PC-3 (cell line): ENCODE measurements at regions not wholly inside any gene's neighbourhood (a gene's known extent, or its start where the extent isn't known, plus 50 kb on each side); places are given as distances from the start of the nearest gene placed in this dataset.

Source experiments
- ATAC-seq: fragments of 200-7000 bp; cut with Tn5 transposase; 2 replicates; pipeline ENCODE4 v1.9.1; 2020; ENCODE audit warnings: mild to moderate bottlenecking, moderate library complexity
- BruUV-seq: library from RNA; stranded (reverse); fragments of 400-500 nt; replicated peaks from 2 replicates; lab custom pipeline; 2021; lab: Mats Ljungman, UMichigan
- CTCF ChIA-PET: fragments of 300-600 bp; sonication (Branson Sonifier 250); formaldehyde crosslinking; loops from one replicate; lab custom pipeline; 2022; ENCODE audit warnings: antibody characterized with exemption; lab: Charles Lee
- POLR2A ChIA-PET: fragments of 300-600 bp; sonication (Branson Sonifier 250); formaldehyde crosslinking; loops from one replicate; lab custom pipeline; 2022; ENCODE audit warnings: antibody characterized with exemption; ENCODE audit not compliant: unreplicated experiment; lab: Charles Lee
- DNase-seq: peaks from one replicate; pipeline ENCODE4 v3.0.0-alpha.2; 2015
- H2AFZ ChIP-seq: fragments of 300-600 bp; sonication (generic); 2 replicates; pipeline ENCODE4 v1.6.0; 2016; ENCODE audit warnings: antibody characterized with exemption, low read length
- H3F3A ChIP-seq: fragments of 300-600 bp; sonication (generic); one replicate; pipeline ENCODE4 v1.6.0; 2017; ENCODE audit warnings: antibody characterized with exemption, low read length, control low read depth, mild to moderate bottlenecking; ENCODE audit not compliant: unreplicated experiment
- H3K27ac ChIP-seq: fragments of 300-600 bp; sonication (generic); 2 replicates; pipeline ENCODE4 v1.5.1; 2016; ENCODE audit warnings: mild to moderate bottlenecking, low read length
- H3K27me3 ChIP-seq: fragments of 300-600 bp; sonication (generic); 2 replicates; pipeline ENCODE4 v1.6.1; 2016; ENCODE audit warnings: low read length, mixed read lengths
- H3K36me3 ChIP-seq: fragments of 300-600 bp; sonication (generic); 2 replicates; pipeline ENCODE4 v1.6.1; 2016; ENCODE audit warnings: low read depth, mixed run types, low read length, mixed read lengths
- H3K4me1 ChIP-seq: fragments of 300-600 bp; sonication (generic); 2 replicates; pipeline ENCODE4 v1.5.1; 2016; ENCODE audit warnings: low read length; ENCODE audit not compliant: insufficient read depth
- H3K4me2 ChIP-seq: fragments of 300-600 bp; sonication (generic); 2 replicates; pipeline ENCODE4 v1.6.0; 2016; ENCODE audit warnings: low read length
- H3K4me3 ChIP-seq: fragments of 300-600 bp; sonication (generic); 2 replicates; pipeline ENCODE4 v1.5.1; 2016; ENCODE audit warnings: mild to moderate bottlenecking, low read length, mixed read lengths
- H3K79me2 ChIP-seq: fragments of 300-600 bp; sonication (generic); 2 replicates; pipeline ENCODE4 v1.6.1; 2017; ENCODE audit warnings: low read length, mixed read lengths
- H3K9ac ChIP-seq: fragments of 300-600 bp; sonication (generic); 2 replicates; pipeline ENCODE4 v1.6.0; 2016; ENCODE audit warnings: mild to moderate bottlenecking, low read length
- H3K9me2 ChIP-seq: fragments of 300-600 bp; sonication (generic); replicated peaks from 2 replicates; pipeline ENCODE4 v1.6.1; 2016; ENCODE audit warnings: mixed run types, low read length, mixed read lengths
- H3K9me3 ChIP-seq: fragments of 300-600 bp; sonication (generic); 2 replicates; pipeline ENCODE4 v1.6.1; 2016; ENCODE audit warnings: low read length, mixed read lengths
- H4K20me1 ChIP-seq: fragments of 300-600 bp; sonication (generic); 2 replicates; pipeline ENCODE4 v1.6.1; 2016; ENCODE audit warnings: low read length, mixed read lengths
- EZH2 ChIP-seq: fragments of 300-600 bp; sonication (generic); IDR thresholded peaks from one replicate; pipeline ENCODE4 v1.6.1; 2017; ENCODE audit warnings: antibody characterized with exemption, mild to moderate bottlenecking, low read length; ENCODE audit not compliant: unreplicated experiment
- EZH2phosphoT487 ChIP-seq: fragments of 300-600 bp; sonication (generic); IDR thresholded peaks from 2 replicates; pipeline ENCODE4 v1.6.1; 2018; ENCODE audit warnings: mild to moderate bottlenecking, antibody characterized with exemption, low read length, borderline replicate concordance
- intact Hi-C: fragments of 100-400 bp; cut with micrococcal nuclease; formaldehyde crosslinking; loops from 2 replicates; pipeline ENCODE4 v1.9.0; 2023
- TF ChIP-seq, protein P1 (sequence below): fragments of 300-600 bp; sonication (generic); conservative IDR thresholded peaks from 2 replicates; pipeline ENCODE4 v1.5.1; 2017; ENCODE audit warnings: antibody characterized with exemption, low read depth, mild to moderate bottlenecking, low read length

DNA sequence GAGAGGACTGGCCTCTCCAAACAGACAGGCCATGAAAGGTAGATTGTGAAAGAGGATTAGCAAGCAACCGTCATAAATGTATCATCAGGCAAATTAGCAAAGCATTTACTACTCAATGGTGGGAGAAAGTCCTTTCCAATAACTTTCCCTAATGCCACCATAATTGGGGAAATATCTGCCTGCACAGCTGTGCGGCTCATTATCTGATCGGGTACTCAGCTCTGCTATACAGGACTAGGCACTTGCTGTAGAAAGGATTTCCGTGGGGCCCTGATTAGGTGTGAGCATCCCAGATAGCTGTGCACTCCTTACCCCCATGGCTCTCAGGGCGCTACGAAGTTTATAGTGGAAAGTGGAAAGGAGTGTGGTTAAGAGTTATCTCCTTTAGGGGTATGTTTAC, 309.7 kb upstream of the PLET1 start:
- TF ChIP-seq, protein P1, sequence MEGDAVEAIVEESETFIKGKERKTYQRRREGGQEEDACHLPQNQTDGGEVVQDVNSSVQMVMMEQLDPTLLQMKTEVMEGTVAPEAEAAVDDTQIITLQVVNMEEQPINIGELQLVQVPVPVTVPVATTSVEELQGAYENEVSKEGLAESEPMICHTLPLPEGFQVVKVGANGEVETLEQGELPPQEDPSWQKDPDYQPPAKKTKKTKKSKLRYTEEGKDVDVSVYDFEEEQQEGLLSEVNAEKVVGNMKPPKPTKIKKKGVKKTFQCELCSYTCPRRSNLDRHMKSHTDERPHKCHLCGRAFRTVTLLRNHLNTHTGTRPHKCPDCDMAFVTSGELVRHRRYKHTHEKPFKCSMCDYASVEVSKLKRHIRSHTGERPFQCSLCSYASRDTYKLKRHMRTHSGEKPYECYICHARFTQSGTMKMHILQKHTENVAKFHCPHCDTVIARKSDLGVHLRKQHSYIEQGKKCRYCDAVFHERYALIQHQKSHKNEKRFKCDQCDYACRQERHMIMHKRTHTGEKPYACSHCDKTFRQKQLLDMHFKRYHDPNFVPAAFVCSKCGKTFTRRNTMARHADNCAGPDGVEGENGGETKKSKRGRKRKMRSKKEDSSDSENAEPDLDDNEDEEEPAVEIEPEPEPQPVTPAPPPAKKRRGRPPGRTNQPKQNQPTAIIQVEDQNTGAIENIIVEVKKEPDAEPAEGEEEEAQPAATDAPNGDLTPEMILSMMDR, result no peak
- TF ChIP-seq EZH2, result no peak
- no peak for TF ChIP-seq EZH2phosphoT487
- intact Hi-C loops, result no loop called here
- Histone ChIP-seq H3K9me2 (no peaks in the 10 kb centered on the region), H4K20me1 (no peaks in the 10 kb centered on the region), H3K79me2 (no peaks in the 10 kb centered on the region), H3K27ac (no peak overlapping the region), H3K4me3 (no peak overlapping the region), H2AFZ (no peak overlapping the region), H3F3A (no peaks in the 10 kb centered on the region), H3K9ac (no peak overlapping the region), H3K27me3 (peaks cover 72% of the 10 kb centered on the region), H3K36me3 (no peaks in the 10 kb centered on the region), H3K4me2 (no peak overlapping the region), H3K4me1 (no peaks in the 10 kb centered on the region), H3K9me3 (no peaks in the 10 kb centered on the region)
- no TSS peak for BruUV-seq
- POLR2A ChIA-PET, result no interaction called here
- CTCF ChIA-PET, result no interaction called here
- DNase-seq (no peak), ATAC-seq (no peak)

DNA sequence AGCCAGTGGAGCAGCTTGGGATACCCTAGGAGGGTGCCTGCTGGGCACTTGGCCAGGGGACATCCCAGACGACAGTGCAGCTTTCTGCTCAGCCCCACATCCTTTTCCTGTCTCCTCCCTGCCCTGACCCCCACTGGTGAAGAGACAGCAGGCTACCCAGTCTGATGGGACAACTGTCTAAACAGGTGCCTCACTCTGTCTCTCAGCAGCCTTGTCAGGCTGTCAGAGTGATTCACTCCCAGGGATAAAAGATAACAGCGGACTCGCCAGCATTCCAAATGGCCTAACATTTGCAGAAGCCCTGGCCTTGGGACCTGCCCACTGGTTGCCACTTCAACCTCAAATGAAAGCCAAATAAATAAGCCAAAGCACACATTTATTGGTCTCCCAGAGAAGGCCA, 318.6 kb upstream of the PLET1 start:
- DNase-seq, result no peak
- no peaks in the 10 kb centered on the region for H3K4me1 ChIP-seq
- H3K9ac ChIP-seq, result no peak overlapping the region
- no peak for ATAC-seq
- no peaks in the 10 kb centered on the region for H4K20me1 ChIP-seq
- POLR2A ChIA-PET, result no interaction called here
- intact Hi-C loops, result no loop called here
- H3K36me3 ChIP-seq, result no peaks in the 10 kb centered on the region
- H3K27ac ChIP-seq, result no peak overlapping the region
- CTCF ChIA-PET, result no interaction called here
- H3K4me2 ChIP-seq, result no peak overlapping the region
- BruUV-seq, result no TSS peak
- H3K9me2 ChIP-seq, result no peaks in the 10 kb centered on the region
- H3F3A ChIP-seq, result no peaks in the 10 kb centered on the region
- no peak overlapping the region for H2AFZ ChIP-seq
- H3K4me3 ChIP-seq, result no peak overlapping the region
- peaks cover 43% of the 10 kb centered on the region for H3K27me3 ChIP-seq
- H3K79me2 ChIP-seq, result no peaks in the 10 kb centered on the region
- no peaks in the 10 kb centered on the region for H3K9me3 ChIP-seq
- TF ChIP-seq EZH2, result no peak
- TF ChIP-seq EZH2phosphoT487, result no peak
- TF ChIP-seq, protein P1, result no peak

DNA sequence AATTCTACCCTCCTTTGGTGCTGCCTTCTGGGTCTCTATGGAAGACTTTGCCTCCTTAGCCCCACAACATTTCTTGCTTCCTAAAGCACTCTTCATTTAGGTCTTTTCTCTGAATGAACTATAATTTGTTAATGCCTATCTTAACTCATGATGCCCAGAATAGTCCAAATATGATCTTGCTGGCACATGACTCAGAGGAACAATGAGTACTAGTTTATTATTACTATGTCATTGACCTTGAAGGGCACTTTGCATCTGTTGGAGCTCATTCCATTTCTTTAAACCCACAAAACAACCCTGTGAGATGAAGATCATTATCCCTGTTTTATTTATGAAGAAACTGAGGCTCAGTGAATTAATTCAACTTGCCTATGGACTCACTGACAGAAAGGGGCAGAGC, 320.2 kb upstream of the PLET1 start:
- Histone ChIP-seq H3K4me2 (no peak overlapping the region), H3K36me3 (no peaks in the 10 kb centered on the region), H3K79me2 (no peaks in the 10 kb centered on the region), H3K9me3 (no peaks in the 10 kb centered on the region), H2AFZ (no peak overlapping the region), H3K27ac (no peak overlapping the region), H3K4me3 (no peak overlapping the region), H4K20me1 (no peaks in the 10 kb centered on the region), H3F3A (no peaks in the 10 kb centered on the region), H3K27me3 (peaks cover 43% of the 10 kb centered on the region), H3K9ac (no peak overlapping the region), H3K9me2 (no peaks in the 10 kb centered on the region), H3K4me1 (no peaks in the 10 kb centered on the region)
- CTCF ChIA-PET, result no interaction called here
- DNase-seq (no peak), ATAC-seq (no peak)
- POLR2A ChIA-PET, result no interaction called here
- BruUV-seq, result no TSS peak
- TF ChIP-seq EZH2phosphoT487, result no peak
- TF ChIP-seq, protein P1, result no peak
- no peak for TF ChIP-seq EZH2
- intact Hi-C loops, result no loop called here
